Left cardiac atrium (tissue), 4 donors: ENCODE measurements at regions not wholly inside any gene's neighbourhood (a gene's known extent, or its start where the extent isn't known, plus 50 kb on each side); places are given as distances from the start of the nearest gene placed in this dataset.
"Not testable (repeated sequence)": the region's sequence is repeated elsewhere in the genome, so short reads cannot be mapped to it uniquely, and the experiment has no call there.

Experiments used
- ATAC-seq, 2 donors: fragments of 200-7000 bp; cut with Tn5 transposase; one replicate each; pipeline ENCODE4 v1.9.1; 2020; ENCODE audit warnings: mild to moderate bottlenecking in 2 of 2, moderate library complexity in 2 of 2
- DNase-seq: peaks from one replicate; pipeline ENCODE4 v3.0.0-alpha.2; 2020
- intact Hi-C, 2 donors: fragments of 100-400 bp; cut with DNase I; formaldehyde crosslinking; loops; one replicate each; pipeline versions ENCODE4 v1.14.1 to v1.15.1; 2022 to 2023
- donor health status: DM: no; HTN: yes; CAD: no.
- donor health status: DM: no; HTN: yes; CAD: no; lungs with severe emphysema.
- donor health status: DM: yes; HTN: yes; CAD: no.
- donor health status: Dilated cardiomyopathy.

- DNase-seq, result no peak
- intact Hi-C loops, result no loop called here
- ATAC-seq, result no peak
Observed at GRCh38 chr10:78339251-78339650, 305.6 kb downstream of the RPS24 start.

- DNase-seq, result no peak
- ATAC-seq, result no peak
- intact Hi-C loops, result no loop called here
Observed at GRCh38 chr10:78341953-78342614, 308.4 kb downstream of the RPS24 start.

- DNase-seq (no peak), ATAC-seq (no peak)
- intact Hi-C loops, result no loop called here
Observed at GRCh38 chr10:78342827-78343653, 309.4 kb downstream of the RPS24 start.

GRCh38 chr10:78344257-78344656 is 310.6 kb downstream of the RPS24 start:
- ATAC-seq, intact Hi-C loops, DNase-seq: not testable (repeated sequence)

- DNase-seq, ATAC-seq, intact Hi-C loops: not testable (repeated sequence)
Observed at GRCh38 chr10:78345515-78345914, 311.9 kb downstream of the RPS24 start.

GRCh38 chr10:78346721-78347120 is 313.1 kb downstream of the RPS24 start:
- no peak for ATAC-seq
- no peak for DNase-seq
- intact Hi-C loops, result no loop called here

- no peak for ATAC-seq
- DNase-seq, result no peak
- intact Hi-C loops, result no loop called here
Observed at GRCh38 chr10:78348411-78349164, 314.9 kb downstream of the RPS24 start.

- ATAC-seq (peak; percentile 51 to 67), DNase-seq (no peak)
- intact Hi-C loops, result no loop called here
Observed at GRCh38 chr10:78349165-78349516, 315.5 kb downstream of the RPS24 start.

GRCh38 chr10:78349911-78350663 is 316.4 kb downstream of the RPS24 start:
- intact Hi-C loops, result no loop called here
- DNase-seq (no peak), ATAC-seq (no peak)

GRCh38 chr10:78351283-78351682 is 317.6 kb downstream of the RPS24 start:
- ATAC-seq (no peak), DNase-seq (no peak)
- intact Hi-C loops, result no loop called here

GRCh38 chr10:78351809-78352208 is 318.1 kb downstream of the RPS24 start:
- intact Hi-C loops, result no loop called here
- DNase-seq, result no peak
- no peak for ATAC-seq

GRCh38 chr10:78353636-78354035 is 320.0 kb downstream of the RPS24 start:
- intact Hi-C loops, result no loop called here
- ATAC-seq (peak in 1 of 2 donors; percentile 16), DNase-seq (no peak)

GRCh38 chr10:78354101-78354500 is 320.4 kb downstream of the RPS24 start:
- DNase-seq (no peak), ATAC-seq (peak in 1 of 2 donors; percentile 63)
- intact Hi-C loops, result no loop called here

GRCh38 chr10:78356291-78356900 is 322.7 kb downstream of the RPS24 start:
- ATAC-seq (peak in 1 of 2 donors; percentile 3), DNase-seq (no peak)
- intact Hi-C loops, result no loop called here

GRCh38 chr10:78357141-78358063 is 323.7 kb downstream of the RPS24 start:
- intact Hi-C loops, result no loop called here
- DNase-seq, result no peak
- ATAC-seq, result no peak

GRCh38 chr10:78358351-78358750 is 324.7 kb downstream of the RPS24 start:
- intact Hi-C loops, result no loop called here
- no peak for DNase-seq
- ATAC-seq, result no peak

- DNase-seq (no peak), ATAC-seq (peak in 1 of 2 donors; percentile 14)
- intact Hi-C loops, result no loop called here
Observed at GRCh38 chr10:78358982-78359381, 325.3 kb downstream of the RPS24 start.

- intact Hi-C loops, result no loop called here
- DNase-seq, result no peak
- peak; percentile 17 to 85 for ATAC-seq
Observed at GRCh38 chr10:78359640-78360091, 326.0 kb downstream of the RPS24 start.
